Smooth muscle cell (in vitro differentiated cells): ENCODE measurements at regions not wholly inside any gene's neighbourhood (a gene's known extent, or its start where the extent isn't known, plus 50 kb on each side); places are given as distances from the start of the nearest gene placed in this dataset.

Experiments
- DNase-seq: peaks from one replicate; lab custom pipeline; 2025; ENCODE audit not compliant: unreplicated experiment; lab: John Stamatoyannopoulos, UW
- H2AFZ ChIP-seq: fragments of 200-600 bp; sonication (generic); 2 replicates; pipeline ENCODE4 v1.6.0; 2016; ENCODE audit warnings: antibody characterized with exemption, low read depth, mild to moderate bottlenecking
- H3F3A ChIP-seq: fragments of 200-600 bp; sonication (generic); 2 replicates; pipeline ENCODE4 v1.6.0; 2017; ENCODE audit warnings: antibody characterized with exemption, low read depth
- H3K27ac ChIP-seq: fragments of 200-600 bp; sonication (generic); 2 replicates; pipeline ENCODE4 v1.5.1; 2016; ENCODE audit warnings: low read depth, mild to moderate bottlenecking
- H3K27me3 ChIP-seq: fragments of 200-600 bp; sonication (generic); 2 replicates; pipeline ENCODE4 v1.6.1; 2016; ENCODE audit warnings: low read depth, mild to moderate bottlenecking
- H3K36me3 ChIP-seq: fragments of 200-600 bp; sonication (generic); 2 replicates; pipeline ENCODE4 v1.5.1; 2016; ENCODE audit warnings: low read depth
- H3K4me1 ChIP-seq: fragments of 200-600 bp; sonication (generic); 2 replicates; pipeline ENCODE4 v1.5.1; 2016; ENCODE audit warnings: low read depth
- H3K4me2 ChIP-seq: fragments of 200-600 bp; sonication (generic); 2 replicates; pipeline ENCODE4 v1.6.0; 2016; ENCODE audit warnings: mild to moderate bottlenecking
- H3K4me3 ChIP-seq: fragments of 200-600 bp; sonication (generic); 2 replicates; pipeline ENCODE4 v1.5.1; 2016; ENCODE audit warnings: mild to moderate bottlenecking
- H3K79me2 ChIP-seq: fragments of 200-600 bp; sonication (generic); 2 replicates; pipeline ENCODE4 v1.6.0; 2016; ENCODE audit warnings: low read depth, mild to moderate bottlenecking
- H3K9ac ChIP-seq: fragments of 200-600 bp; sonication (generic); 2 replicates; pipeline ENCODE4 v1.6.0; 2016; ENCODE audit warnings: low read depth
- H3K9me3 ChIP-seq: fragments of 200-600 bp; sonication (generic); replicated peaks from 2 replicates; pipeline ENCODE4 v1.5.1; 2016; ENCODE audit warnings: low read depth
- H4K20me1 ChIP-seq: fragments of 200-600 bp; sonication (generic); 2 replicates; pipeline ENCODE4 v1.6.0; 2016; ENCODE audit warnings: low read depth
- CTCF ChIP-seq: fragments of 200-600 bp; sonication (generic); IDR thresholded peaks from 2 replicates; pipeline ENCODE4 v1.5.1; 2017; ENCODE audit warnings: borderline replicate concordance, mild to moderate bottlenecking, antibody characterized with exemption; ENCODE audit not compliant: insufficient read depth, poor library complexity, severe bottlenecking
- WGBS: methylation state at CpG from one replicate; pipeline ENCODE4 v1.1.7; 2016; ENCODE audit warnings: low lambda C conversion rate; 5-methylcytosine and 5-hydroxymethylcytosine counted together

- no peak for DNase-seq
- no peak overlapping the region for H3K4me3 ChIP-seq
Measured at GRCh38 chr9:115966660-115967059, 186.9 kb upstream of the PAPPA start.

GRCh38 chr9:115969096-115969495 lies 184.5 kb upstream of the PAPPA start:
- no peaks in the 10 kb centered on the region for H3K27me3 ChIP-seq
- no peak overlapping the region for H3K27ac ChIP-seq
- no peaks in the 10 kb centered on the region for H3F3A ChIP-seq
- no peak overlapping the region for H3K4me3 ChIP-seq
- no peak overlapping the region for H2AFZ ChIP-seq
- no peak for DNase-seq
- no peak overlapping the region for H3K9ac ChIP-seq
- 80% methylated on average over 2 of the region's 2 CpGs for WGBS
- no peaks in the 10 kb centered on the region for H3K9me3 ChIP-seq
- no peaks in the 10 kb centered on the region for H3K4me1 ChIP-seq
- H3K36me3 ChIP-seq = no peaks in the 10 kb centered on the region
- no peaks in the 10 kb centered on the region for H4K20me1 ChIP-seq
- no peaks in the 10 kb centered on the region for H3K79me2 ChIP-seq
- no peak overlapping the region for H3K4me2 ChIP-seq
- no peak for TF ChIP-seq CTCF

More at GRCh38 chr9:115966660-115967059, 186.9 kb upstream of the PAPPA start:
- H3K27ac ChIP-seq = no peak overlapping the region
- H3K9ac ChIP-seq = no peak overlapping the region
- no peaks in the 10 kb centered on the region for H3K79me2 ChIP-seq
- H2AFZ ChIP-seq = no peak overlapping the region
- no peak overlapping the region for H3K4me2 ChIP-seq
- no peaks in the 10 kb centered on the region for H3K4me1 ChIP-seq
- H4K20me1 ChIP-seq = no peaks in the 10 kb centered on the region
- WGBS = 84% methylated on average over 1 of the region's 1 CpG
- no peaks in the 10 kb centered on the region for H3F3A ChIP-seq
- no peaks in the 10 kb centered on the region for H3K27me3 ChIP-seq
- H3K9me3 ChIP-seq = no peaks in the 10 kb centered on the region
- no peak for TF ChIP-seq CTCF
- H3K36me3 ChIP-seq = no peaks in the 10 kb centered on the region

GRCh38 chr9:115972362-115972761 lies 181.2 kb upstream of the PAPPA start:
- no peaks in the 10 kb centered on the region for H3K9me3 ChIP-seq
- TF ChIP-seq CTCF = no peak
- H3F3A ChIP-seq = no peaks in the 10 kb centered on the region

GRCh38 chr9:115972843-115973595 lies 180.6 kb upstream of the PAPPA start:
- no peak overlapping the region for H3K9ac ChIP-seq
- H3K9me3 ChIP-seq = no peaks in the 10 kb centered on the region
- no peak for TF ChIP-seq CTCF
- no peaks in the 10 kb centered on the region for H3K79me2 ChIP-seq
- no peak overlapping the region for H3K4me3 ChIP-seq
- H3K27me3 ChIP-seq = no peaks in the 10 kb centered on the region
- H3K4me1 ChIP-seq = no peaks in the 10 kb centered on the region
- DNase-seq = no peak
- no peak overlapping the region for H3K27ac ChIP-seq
- H2AFZ ChIP-seq = no peak overlapping the region
- H3K4me2 ChIP-seq = no peak overlapping the region
- H3F3A ChIP-seq = no peaks in the 10 kb centered on the region
- H4K20me1 ChIP-seq = no peaks in the 10 kb centered on the region
- WGBS = 89% methylated on average over 2 of the region's 2 CpGs
- no peaks in the 10 kb centered on the region for H3K36me3 ChIP-seq

More at GRCh38 chr9:115972362-115972761, 181.2 kb upstream of the PAPPA start:
- Histone ChIP-seq H3K36me3 (no peaks in the 10 kb centered on the region), H3K4me1 (no peaks in the 10 kb centered on the region), H3K4me2 (no peak overlapping the region), H3K79me2 (no peaks in the 10 kb centered on the region), H3K27me3 (no peaks in the 10 kb centered on the region), H4K20me1 (no peaks in the 10 kb centered on the region), H3K4me3 (no peak overlapping the region), H2AFZ (no peak overlapping the region), H3K27ac (no peak overlapping the region), H3K9ac (no peak overlapping the region)
- DNase-seq = no peak
